Stimulated activated CD8-positive, alpha-beta memory T cell treated with anti-CD3 and anti-CD28 coated beads, Interleukin-4, amount 100 ng/mL, for 48 hours (primary cell): ENCODE measurements at regions not wholly inside any gene's neighbourhood (a gene's known extent, or its start where the extent isn't known, plus 50 kb on each side); places are given as distances from the start of the nearest gene placed in this dataset.

Source experiments
- DNase-seq: peaks from one replicate; pipeline ENCODE4 v3.0.0-alpha.2; 2020

DNA sequence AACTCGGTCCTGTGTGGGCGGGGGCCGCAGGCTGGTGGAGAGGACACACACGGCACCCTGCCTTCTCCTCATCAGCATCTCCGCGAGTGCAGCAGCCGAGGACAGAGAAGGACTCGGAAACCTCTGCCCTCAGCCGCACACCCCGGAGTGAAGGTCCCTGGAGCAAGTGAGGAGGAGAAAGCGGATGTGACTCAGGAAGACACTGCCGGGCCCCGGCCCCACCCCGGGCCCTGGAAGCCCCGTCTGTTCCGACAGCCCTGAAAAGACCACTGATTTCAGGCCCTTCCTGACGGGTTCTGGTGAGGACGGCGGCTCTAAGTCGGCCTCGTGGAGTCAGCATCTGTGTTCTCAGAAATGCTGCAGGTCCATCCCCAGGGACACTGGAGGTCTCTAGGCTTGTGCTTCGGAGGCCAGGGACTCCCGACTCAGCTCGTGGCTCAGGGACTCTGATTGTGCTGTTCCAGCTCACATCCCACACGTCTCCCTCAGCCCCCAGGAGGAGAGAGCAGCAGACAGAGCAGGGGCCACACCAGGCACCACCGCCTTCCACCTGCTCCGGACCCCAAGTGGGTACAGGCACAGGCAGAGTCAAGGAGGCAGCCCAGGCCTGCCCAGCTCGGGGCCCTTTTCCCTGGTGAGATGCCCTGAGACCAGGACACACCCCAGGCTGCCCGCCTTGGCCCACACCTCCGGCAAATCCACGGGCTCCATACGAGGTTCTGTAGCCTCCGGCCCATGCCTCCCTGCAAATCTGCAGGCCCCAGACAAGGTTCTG lies 134.5 kb upstream of the NKX1-1 start:
- DNase-seq, result no peak

DNA sequence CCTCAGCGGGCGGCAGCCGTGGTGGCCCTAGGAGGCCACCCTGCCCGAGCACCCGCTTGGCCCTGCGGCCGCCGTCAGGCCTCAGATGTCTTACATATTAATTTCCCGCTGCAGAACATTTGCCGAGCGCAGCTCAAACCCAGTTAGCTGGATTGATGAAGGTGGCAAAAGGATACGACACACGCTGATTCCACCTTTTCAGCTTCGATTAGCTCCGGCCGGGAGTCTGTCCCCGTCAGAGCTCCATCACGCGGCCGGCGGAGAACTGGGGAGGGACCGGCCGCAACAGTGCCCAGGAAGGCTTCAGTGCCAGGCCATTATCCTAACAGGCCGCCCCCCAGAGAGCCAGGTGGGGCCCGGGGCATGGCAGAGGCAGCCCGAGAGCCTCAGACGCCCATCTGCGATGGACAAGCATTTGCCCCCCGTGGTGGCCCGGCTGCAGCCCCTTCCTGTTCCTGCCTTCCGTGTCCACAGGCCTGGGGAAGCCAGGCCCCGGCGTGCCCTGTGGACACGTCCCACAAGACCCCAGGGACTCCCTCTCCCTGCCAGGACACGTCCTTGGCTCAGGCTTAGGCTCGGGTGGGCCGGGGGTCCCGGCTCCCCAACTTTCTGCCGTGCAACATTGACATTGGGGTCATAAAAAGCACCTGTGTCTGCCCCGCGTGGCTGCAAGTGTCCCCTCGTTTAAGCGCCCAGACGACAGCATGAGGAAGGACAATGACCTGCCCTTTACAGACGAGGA lies 133.8 kb upstream of the NKX1-1 start:
- DNase-seq, result no peak

DNA sequence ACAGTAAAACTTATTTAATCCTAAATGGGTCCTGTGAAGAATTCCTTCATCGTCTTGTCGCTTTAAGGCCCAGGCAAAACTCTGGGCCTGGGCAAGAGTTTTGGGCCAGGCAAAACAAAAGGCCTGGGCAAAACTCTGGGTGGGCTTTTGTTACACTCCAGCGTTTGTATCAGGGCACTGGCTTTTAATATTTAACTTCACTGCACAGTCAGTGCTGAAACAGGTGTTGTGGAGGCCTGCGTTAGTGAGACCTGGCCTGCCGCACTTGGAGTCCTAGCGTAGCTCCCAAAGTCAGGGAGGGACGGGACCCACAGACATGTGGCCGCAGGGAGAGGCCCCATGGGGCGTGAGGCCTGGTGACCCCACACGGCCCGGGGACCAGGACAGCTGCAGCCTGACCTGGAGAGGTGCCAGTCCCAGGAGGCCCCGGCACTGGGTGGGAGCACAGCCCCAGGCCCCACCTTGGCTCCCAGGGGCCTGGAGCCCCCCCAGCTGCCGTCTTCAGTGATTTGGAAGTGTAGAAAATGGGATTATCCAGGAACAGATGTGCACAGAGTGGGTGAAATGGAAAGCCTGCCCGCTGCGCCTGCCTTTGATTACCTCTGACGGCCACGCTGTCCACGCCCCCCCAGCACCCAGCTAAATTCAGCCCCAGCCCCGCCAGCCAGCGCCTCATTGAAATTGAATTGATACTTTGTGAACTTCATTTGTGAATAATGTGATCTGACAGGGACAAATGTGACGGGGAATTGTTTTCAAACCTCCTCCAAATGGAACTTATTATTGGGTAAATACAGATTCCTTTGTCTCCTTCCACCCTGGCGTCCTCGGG lies 132.9 kb upstream of the NKX1-1 start:
- DNase-seq, result no peak

DNA sequence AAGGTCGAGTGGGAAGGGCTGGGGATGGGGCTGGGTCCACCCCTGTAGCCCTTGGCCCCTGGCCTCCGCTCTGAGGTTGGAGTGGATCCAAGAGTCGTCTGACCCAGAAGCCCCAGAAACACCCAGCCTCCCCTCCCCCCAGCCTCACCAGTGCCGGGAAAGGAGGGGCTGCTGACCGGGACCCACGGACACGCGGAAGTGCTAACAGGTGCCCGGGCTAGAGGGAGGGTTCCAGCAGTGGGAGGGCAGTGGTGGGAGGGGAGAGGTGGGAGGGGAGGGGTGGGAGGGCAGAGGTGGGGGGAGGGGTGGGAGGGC lies 131.8 kb upstream of the NKX1-1 start:
- DNase-seq, result no peak

DNA sequence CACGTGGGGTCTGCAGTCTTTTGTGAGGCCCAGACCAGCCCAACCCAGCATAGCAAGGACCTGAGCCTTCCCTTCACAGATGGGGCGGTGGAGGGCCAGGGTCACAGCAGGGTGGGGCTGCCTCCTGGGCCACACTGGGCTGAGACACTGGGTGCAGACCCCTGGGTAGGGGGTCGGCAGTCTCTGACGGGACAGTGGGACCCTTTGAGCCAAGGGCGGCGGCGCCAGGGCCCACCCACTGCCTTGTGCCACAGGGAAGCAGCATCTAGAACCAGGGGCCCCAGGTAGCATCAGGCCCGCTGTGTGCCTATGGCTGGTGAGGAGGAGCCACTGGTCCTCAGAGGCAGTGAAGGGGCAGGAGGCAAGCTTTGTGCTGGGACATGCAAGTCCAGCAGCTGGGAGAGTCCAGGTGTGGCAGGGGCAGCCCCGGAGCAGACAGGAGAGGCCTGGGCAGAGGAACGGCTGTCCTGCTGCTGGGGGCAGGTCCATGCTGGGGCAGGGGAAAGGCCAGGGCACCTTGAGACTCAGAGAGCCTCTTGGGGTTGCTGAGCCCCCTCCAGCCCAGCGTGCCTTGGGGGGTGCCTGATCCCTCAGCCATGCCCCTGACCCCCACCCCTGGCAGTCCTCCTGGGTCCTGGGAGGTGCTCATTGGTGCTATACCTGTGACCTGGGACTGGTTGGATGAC lies 131.3 kb upstream of the NKX1-1 start:
- no peak for DNase-seq

DNA sequence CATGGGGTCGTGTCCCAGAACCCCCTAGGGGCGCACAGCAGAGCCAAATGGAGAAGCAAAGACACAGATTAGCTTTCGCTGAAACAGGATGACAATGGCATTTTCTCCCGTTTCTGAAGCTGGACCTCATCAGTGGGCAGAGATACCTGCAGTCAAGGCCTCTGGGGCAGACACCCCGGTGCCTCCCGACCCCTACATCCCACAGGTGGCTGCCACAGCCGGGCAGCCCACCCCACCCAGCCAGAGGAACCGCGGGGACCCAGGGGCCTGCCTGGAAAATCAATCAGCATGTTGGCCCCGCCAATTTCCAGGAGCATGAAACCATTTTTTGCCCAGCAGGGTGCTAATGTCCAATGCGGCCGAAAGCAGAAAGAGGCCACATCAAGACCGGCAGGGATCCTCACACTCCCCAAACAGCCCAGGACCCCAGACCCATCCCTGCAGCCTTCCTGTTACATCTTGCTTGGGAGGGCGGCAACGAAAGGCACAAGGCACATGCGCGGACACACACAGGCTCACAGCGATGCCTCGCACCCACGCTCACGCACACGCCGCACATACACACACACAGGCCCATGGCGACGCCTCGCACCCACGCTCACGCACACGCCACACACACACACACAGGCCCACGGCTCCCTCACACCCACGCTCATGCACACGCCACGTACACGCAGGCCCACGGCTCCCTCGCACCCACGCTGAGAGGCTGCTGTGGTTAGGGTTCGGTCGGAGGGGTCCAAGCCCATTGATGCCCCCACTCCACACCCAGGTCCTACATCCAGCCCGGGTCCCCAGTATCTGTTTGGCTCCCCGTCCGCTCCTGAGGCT lies 130.6 kb upstream of the NKX1-1 start:
- DNase-seq, result no peak

DNA sequence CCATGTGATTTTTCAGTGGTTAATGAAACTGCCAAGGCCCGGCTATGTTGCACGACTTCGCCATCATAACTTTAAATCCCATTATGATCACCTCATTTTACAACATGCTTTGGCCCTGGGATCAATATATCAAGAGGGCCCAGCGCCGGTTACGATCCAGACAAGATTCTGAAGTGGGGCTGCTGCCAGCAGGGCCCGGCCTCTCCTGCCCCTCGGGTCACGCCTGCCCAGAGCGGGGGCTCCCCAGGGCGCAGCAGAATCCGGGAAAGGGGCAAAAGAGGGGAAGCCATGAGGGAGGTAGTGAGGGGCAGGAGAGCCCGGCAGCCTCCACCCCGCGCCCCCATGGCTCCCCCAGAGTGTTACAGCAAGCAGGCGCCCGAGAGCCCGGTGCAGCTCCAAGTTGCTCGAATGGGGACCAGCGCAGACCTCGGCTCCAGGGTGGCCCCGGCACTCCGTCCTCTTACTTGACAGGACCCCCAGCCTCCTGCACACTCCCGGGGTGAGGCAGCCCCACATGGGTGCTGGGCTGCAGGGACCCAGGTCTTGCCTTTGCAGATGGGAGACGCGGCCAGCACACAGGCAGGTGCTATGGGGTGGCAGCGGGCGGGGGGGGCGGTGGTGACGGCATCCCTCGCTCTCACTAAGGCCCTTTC lies 129.8 kb upstream of the NKX1-1 start:
- no peak for DNase-seq

DNA sequence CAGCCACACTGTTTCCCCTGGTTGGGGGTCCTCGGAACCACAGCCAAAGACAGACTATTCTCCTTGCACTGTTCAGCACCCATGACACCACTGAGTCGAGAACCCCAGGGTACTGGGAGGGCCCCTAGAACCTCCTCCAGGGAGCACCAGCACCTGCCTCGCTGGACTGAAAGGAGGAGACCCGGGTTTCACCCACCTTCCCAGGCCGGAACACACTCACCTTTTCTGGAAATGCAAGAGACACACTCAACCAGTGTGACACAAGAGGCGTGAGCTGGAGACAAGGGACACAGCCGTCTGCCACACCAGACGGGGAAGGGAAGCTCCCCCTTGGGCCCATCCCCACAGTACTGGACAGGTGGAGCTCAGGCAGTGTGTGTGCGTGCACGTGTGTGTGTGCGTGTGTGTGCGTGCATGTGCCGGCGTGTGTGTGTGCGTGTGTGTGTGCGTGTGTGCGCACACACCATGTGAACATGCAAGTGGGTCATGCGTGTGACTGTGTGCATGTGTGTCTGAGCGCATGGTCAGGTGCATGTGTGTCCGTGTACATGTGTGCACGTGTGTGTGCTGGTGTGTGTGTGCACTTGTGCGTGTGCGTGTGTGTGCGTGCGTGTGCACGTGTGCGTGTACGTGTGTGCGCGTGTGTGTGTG lies 128.8 kb upstream of the NKX1-1 start:
- no peak for DNase-seq

DNA sequence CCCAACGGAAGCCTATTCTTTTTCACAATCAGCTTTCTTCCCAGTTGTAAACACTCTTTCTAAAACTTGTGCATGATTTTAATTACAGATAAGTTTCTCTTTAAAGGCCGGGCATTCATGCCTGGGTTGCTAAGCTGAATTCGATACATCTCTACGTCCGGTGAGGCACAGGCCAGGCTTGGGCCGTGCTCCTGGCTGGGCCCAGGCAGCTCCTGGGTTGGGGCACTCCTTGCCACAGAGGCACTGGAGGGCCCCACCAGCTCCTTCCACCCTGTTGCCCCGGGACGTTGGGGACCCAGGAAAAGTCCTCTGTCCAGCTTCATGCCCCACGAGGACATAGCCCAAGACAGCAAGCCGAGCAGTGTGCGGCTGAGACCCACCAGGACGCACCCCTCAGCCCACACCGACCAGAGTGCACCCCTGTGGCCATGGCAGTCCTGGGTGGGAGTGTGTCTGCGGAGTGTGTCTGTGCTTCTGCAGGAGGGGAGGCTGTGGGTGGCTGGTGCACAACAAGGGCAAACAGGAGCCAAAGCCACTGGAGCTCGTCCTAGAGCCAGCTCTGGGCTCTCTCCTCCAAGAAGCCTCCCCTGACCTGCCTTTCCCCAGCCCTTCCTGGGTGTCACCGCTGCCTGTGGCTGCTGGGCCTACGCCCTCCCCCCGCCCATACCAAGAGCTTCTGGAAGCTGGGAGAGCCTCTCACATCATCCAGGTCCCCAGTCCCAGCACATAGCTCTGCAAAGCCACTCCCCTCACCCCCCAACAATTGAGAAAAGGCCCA lies 128.0 kb upstream of the NKX1-1 start:
- no peak for DNase-seq

DNA sequence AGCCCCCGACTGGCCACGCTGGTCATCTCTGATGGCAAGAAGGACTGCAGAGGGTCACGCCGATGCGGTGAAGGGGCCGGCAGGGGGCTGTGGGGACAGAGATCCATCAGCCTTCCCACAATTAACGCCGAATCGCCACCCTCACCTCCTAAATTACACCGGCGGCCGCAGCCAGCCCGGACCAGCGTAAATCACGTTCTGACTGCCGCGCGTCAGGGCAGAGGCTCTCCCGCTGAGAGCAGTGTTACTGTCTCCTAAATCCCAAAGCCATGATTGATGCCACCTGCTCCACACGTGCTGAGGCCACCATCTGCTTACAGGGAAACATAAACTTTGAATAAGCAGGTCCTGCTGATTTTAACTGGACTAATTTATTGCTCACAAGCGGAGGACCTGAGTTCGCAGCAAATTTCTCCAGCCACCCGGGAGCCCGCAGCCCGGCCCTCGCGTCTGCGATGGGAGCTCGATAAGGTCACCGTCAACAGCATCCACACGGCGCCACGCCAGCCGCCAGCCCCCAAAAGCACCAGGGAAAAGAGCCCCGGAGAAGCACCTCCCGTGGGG lies 127.3 kb upstream of the NKX1-1 start:
- no peak for DNase-seq

DNA sequence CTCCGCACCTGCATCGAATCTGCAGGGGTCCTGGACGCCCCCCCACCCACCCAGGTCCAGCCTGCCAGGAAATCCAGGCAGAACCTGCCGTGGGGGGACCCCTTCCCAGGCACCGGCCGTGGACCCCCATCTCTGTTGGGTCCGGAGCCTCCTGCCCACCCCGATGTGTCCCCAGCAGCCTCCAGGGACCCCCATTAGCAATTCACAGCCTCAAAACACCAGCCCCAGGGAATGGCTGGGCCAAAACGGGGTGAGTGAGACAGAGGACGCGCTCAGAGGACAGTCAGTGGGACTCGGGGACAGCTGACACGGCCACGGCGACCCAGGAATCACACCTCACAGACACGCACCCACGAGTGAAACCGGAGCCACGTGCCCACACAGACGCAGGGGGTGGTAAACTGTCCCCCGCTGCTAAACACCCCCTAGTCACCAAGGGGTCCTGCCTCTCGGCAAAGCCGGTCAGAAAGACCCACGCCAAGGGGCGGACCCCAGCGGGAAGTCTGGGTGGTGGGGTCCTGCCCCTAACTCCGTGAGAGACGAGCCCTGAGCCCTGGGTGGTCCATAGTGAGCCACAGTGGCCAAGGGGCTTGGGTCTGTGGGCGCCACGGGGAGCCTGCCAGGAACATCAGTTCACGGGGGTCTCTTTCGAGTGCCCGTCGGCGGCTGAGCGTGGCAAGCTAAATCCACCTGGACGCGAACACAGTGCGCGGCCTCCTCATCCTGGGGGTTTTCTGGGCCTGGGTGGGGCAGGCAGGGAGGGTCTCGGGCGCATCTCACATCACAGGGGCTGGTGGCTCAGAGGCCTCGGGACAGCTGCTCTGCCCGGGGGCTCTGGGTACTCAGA lies 126.5 kb upstream of the NKX1-1 start:
- DNase-seq, result no peak

DNA sequence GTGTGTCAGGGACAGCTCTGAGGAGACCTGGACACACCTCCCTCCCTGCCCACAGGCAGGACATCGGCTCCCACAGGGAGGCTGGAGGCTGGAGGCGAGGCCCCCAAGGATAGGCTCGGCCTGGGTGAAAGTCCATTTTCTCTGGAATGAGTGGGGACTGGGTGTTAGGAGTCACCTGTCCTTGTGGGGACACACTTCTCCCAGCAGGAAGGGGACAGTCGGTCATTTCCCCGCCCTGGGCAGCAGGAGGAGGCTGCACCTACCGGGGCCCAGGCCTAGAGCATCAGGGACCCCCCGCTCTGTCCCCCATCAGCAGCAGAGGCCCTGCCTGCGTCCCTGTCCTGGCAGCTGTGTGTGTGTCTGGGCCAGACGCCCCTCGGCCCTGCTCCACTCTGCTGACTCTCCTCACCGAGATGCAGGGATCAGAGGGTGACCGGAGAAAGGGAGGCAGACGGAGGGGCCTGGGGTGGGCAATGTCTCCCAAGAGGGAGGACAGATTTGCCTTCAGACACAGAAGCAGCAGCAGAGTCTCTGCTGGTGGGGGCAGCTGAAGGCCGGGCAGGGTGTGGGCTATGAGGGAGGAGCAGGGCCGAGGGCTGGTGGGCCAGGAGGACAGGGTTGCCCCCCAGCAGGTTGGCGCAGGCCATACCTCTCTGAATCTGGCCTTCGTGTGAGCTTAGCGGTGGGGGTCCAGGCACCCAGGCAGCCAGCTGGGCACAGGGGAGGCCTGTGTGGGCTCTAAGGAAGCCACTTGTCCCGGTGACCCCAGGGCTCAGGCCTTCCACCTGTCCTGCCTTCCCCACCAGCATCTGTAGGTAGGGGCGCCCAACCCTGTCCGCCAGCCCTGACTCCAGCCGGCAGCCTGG lies 125.7 kb upstream of the NKX1-1 start:
- no peak for DNase-seq

DNA sequence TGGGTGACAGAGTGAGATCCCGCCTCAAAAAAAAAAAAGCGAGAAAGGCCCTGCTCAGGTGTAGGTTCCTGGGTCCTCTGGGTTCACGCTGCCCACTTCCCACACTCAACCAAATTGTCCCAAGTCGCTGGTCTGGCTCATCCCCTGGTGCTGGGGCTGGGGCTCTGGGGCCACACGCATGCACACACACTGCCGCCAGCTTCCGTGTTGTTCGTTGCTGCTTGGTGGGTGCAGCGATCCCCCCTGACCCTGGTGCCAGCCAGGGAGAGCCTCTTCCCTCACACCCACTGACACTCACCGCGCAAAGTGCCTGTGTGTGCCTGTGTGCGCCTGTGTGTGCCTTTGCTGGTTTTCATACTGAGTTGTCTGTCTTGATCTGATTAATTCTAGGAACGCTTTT lies 124.1 kb upstream of the NKX1-1 start:
- no peak for DNase-seq

DNA sequence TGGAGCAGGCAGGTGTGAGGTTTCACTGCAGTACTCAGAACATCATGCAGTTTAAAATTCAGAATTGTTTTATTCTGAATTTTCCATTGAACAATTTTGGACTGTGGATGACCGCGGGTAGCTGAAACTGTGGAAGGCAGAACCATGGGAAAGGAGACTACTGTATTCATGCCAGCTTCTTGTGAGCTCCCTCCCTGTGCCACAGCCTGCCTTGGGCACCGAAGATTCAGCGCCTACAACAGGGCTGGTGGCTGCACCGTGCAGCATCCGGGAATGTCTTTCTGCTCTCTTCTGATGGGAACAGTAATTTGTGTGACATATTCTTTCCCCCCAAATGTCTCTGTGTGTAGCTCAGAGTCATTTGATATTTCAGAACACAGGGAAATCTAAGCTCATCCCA lies 118.5 kb upstream of the NKX1-1 start:
- DNase-seq, result no peak

DNA sequence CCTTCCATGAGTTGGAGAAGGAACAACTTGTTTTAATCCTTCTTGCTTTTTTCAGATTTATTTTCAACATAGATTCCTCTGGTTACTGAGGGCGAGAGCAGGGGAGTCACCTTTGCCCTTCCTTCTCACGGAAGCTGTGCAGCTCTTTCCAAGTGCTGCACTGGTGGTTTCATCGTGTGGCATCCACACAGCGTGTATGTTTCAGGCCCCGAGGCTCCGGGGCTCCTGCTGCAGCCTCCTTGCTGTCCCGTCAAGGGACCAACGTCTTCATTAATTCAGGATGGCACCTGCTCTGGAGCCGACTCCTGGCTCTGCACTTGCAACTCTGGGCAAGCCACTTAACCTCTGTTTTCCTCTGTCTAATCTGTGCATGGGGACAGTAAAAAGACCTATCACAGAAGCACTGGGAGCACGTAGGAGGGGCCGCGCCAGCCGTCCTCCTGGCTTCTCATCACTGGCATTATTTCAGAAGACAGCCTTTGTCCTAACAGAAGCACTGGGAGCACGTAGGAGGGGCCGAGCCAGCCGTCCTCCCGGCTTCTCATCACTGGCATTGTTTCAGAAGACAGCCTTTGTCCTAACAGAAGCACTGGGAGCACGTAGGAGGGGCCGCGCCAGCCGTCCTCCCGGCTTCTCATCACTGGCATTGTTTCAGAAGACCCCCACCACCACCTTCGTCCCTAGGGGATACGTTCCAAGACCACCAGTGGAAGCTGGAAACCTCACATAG lies 117.8 kb upstream of the NKX1-1 start:
- no peak for DNase-seq

DNA sequence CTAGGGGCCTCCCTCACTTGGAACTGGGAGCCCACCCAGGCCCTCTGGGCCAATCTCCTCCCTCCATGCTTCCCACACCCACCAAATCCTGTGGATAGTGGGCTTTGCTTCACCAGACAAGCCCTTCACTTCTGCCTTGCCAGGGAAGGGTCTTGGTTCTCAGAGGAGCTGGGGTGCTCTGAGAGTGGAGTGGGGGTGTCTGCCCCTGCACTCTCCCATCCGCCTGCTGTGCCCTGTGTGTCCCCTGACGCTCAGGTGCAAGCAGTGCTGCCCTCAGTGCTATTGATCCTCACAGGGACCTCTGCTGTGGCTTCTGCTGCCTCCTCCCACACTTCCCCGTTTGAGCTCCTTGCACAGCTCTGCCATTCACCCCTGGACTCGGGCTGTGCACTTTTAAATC lies 117.3 kb upstream of the NKX1-1 start:
- no peak for DNase-seq

DNA sequence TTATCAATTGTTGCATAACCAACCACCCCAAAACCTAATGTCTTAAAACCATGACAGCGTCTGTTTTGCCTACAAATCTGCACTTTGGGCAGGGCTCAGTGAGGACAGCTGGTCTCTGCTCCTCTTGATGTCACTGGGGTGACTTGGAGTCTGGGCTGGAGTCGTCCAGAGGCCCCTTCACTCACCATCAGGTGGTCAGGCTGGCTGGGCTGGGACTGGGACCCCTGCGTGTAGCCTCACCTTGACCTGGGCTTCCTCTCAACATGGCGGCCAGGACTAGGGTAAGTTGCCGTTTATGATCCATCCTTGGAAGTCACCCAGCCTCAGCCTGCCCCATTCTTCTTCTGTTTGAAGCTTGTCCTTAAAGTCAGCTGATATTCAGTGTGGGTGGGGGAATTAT lies 116.8 kb upstream of the NKX1-1 start:
- DNase-seq, result no peak
